ENCODE measurements at regions not wholly inside any gene's neighbourhood (a gene's known extent, or its start where the extent isn't known, plus 50 kb on each side); places are given as distances from the start of the nearest gene placed in this dataset.

GRCh38 chr7:136245327-136246004, 268.3 kb upstream of the MTPN start:
- ChIA-PET CTCF (no interaction called here), POLR2A (no interaction called here)
- H3K36me3 Mint-ChIP-seq, result peaks cover 3% of the 10 kb centered on the region
- intact Hi-C loops (cut with micrococcal nuclease), result no loop called here
- no peak overlapping the region for H3K27ac Mint-ChIP-seq
- no peaks in the 10 kb centered on the region for H3K27me3 Mint-ChIP-seq
- no peak for DNase-seq
- no peaks in the 10 kb centered on the region for H3K4me1 Mint-ChIP-seq (ENCODE audit: low read depth)
- H3K9me3 Mint-ChIP-seq, result peaks cover 2% of the 10 kb centered on the region
- H3K4me3 Mint-ChIP-seq, result no peak overlapping the region

- ChIA-PET POLR2A (no interaction called here), CTCF (no interaction called here)
- Mint-ChIP-seq H3K27ac (no peak overlapping the region), H3K27me3 (no peaks in the 10 kb centered on the region), H3K36me3 (peaks cover 10% of the 10 kb centered on the region), H3K9me3 (peaks cover 51% of the 10 kb centered on the region), H3K4me3 (no peak overlapping the region), H3K4me1 (ENCODE audit: low read depth) (no peaks in the 10 kb centered on the region)
- no peak for DNase-seq
- intact Hi-C loops (cut with micrococcal nuclease), result no loop called here
Observed at GRCh38 chr7:136234040-136234439, 256.9 kb upstream of the MTPN start.

GRCh38 chr7:136230210-136230609, 253.1 kb upstream of the MTPN start:
- H3K9me3 Mint-ChIP-seq, result peaks cover 52% of the 10 kb centered on the region
- CTCF ChIA-PET, result no interaction called here
- no peaks in the 10 kb centered on the region for H3K4me1 Mint-ChIP-seq (ENCODE audit: low read depth)
- H3K36me3 Mint-ChIP-seq, result peaks cover 3% of the 10 kb centered on the region
- intact Hi-C loops (cut with micrococcal nuclease), result no loop called here
- H3K4me3 Mint-ChIP-seq, result no peak overlapping the region
- H3K27ac Mint-ChIP-seq, result no peak overlapping the region
- POLR2A ChIA-PET, result no interaction called here
- H3K27me3 Mint-ChIP-seq, result no peaks in the 10 kb centered on the region
- DNase-seq, result no peak

GRCh38 chr7:136229790-136230189, 252.6 kb upstream of the MTPN start:
- CTCF ChIA-PET, result interaction anchor here (0.6 kb wide), 1 partner anchor 546 kb away, joined by 4 read pairs; no protein-coding TSS in a partner anchor
- H3K9me3 Mint-ChIP-seq, result peaks cover 54% of the 10 kb centered on the region
- POLR2A ChIA-PET, result no interaction called here
- H3K36me3 Mint-ChIP-seq, result peaks cover 3% of the 10 kb centered on the region
- H3K4me3 Mint-ChIP-seq, result no peak overlapping the region
- no peaks in the 10 kb centered on the region for H3K4me1 Mint-ChIP-seq (ENCODE audit: low read depth)
- DNase-seq, result no peak
- no peak overlapping the region for H3K27ac Mint-ChIP-seq
- intact Hi-C loops (cut with micrococcal nuclease), result no loop called here
- no peaks in the 10 kb centered on the region for H3K27me3 Mint-ChIP-seq

- ChIA-PET POLR2A (no interaction called here), CTCF (no interaction called here)
- no peak for DNase-seq
- Mint-ChIP-seq H3K27me3 (no peaks in the 10 kb centered on the region), H3K9me3 (peaks cover 57% of the 10 kb centered on the region), H3K4me3 (no peak overlapping the region), H3K36me3 (no peaks in the 10 kb centered on the region), H3K4me1 (ENCODE audit: low read depth) (no peaks in the 10 kb centered on the region), H3K27ac (no peak overlapping the region)
- intact Hi-C loops (cut with micrococcal nuclease), result no loop called here
Observed at GRCh38 chr7:136228171-136228570, 251.0 kb upstream of the MTPN start.

GRCh38 chr7:136214356-136214755, 237.2 kb upstream of the MTPN start:
- intact Hi-C loops (cut with micrococcal nuclease), result no loop called here
- CTCF ChIA-PET, result no interaction called here
- POLR2A ChIA-PET, result no interaction called here
- Mint-ChIP-seq H3K27me3 (no peaks in the 10 kb centered on the region), H3K4me3 (no peak overlapping the region), H3K4me1 (ENCODE audit: low read depth) (no peaks in the 10 kb centered on the region), H3K27ac (no peak overlapping the region), H3K9me3 (no peaks in the 10 kb centered on the region), H3K36me3 (peaks cover 17% of the 10 kb centered on the region)
- no peak for DNase-seq

- H3K27me3 Mint-ChIP-seq, result no peaks in the 10 kb centered on the region
- no peak overlapping the region for H3K4me3 Mint-ChIP-seq
- CTCF ChIA-PET, result no interaction called here
- no peaks in the 10 kb centered on the region for H3K9me3 Mint-ChIP-seq
- H3K36me3 Mint-ChIP-seq, result peaks cover 15% of the 10 kb centered on the region
- H3K4me1 Mint-ChIP-seq (ENCODE audit: low read depth), result no peaks in the 10 kb centered on the region
- intact Hi-C loops (cut with micrococcal nuclease), result no loop called here
- DNase-seq, result no peak
- POLR2A ChIA-PET, result no interaction called here
- H3K27ac Mint-ChIP-seq, result no peak overlapping the region
Observed at GRCh38 chr7:136213012-136213411, 235.9 kb upstream of the MTPN start.

- Mint-ChIP-seq H3K36me3 (peaks cover 16% of the 10 kb centered on the region), H3K4me1 (ENCODE audit: low read depth) (no peaks in the 10 kb centered on the region), H3K4me3 (no peak overlapping the region), H3K27me3 (no peaks in the 10 kb centered on the region), H3K27ac (no peak overlapping the region), H3K9me3 (no peaks in the 10 kb centered on the region)
- intact Hi-C loops (cut with micrococcal nuclease), result no loop called here
- CTCF ChIA-PET, result no interaction called here
- POLR2A ChIA-PET, result no interaction called here
- no peak for DNase-seq
Observed at GRCh38 chr7:136210664-136211063, 233.5 kb upstream of the MTPN start.

- Mint-ChIP-seq H3K27me3 (no peaks in the 10 kb centered on the region), H3K4me1 (ENCODE audit: low read depth) (no peaks in the 10 kb centered on the region), H3K4me3 (no peak overlapping the region), H3K9me3 (no peaks in the 10 kb centered on the region), H3K36me3 (peaks cover 13% of the 10 kb centered on the region), H3K27ac (no peak overlapping the region)
- intact Hi-C loops (cut with micrococcal nuclease), result no loop called here
- POLR2A ChIA-PET, result no interaction called here
- DNase-seq, result no peak
- CTCF ChIA-PET, result no interaction called here
Observed at GRCh38 chr7:136210079-136210478, 232.9 kb upstream of the MTPN start.

- POLR2A ChIA-PET, result no interaction called here
- H3K27me3 Mint-ChIP-seq, result no peaks in the 10 kb centered on the region
Observed at GRCh38 chr7:136205956-136206355, 228.8 kb upstream of the MTPN start.

GRCh38 chr7:136198168-136198567, 221.0 kb upstream of the MTPN start:
- POLR2A ChIA-PET, result no interaction called here

More at GRCh38 chr7:136205956-136206355, 228.8 kb upstream of the MTPN start:
- Mint-ChIP-seq H3K4me3 (no peak overlapping the region), H3K4me1 (ENCODE audit: low read depth) (no peaks in the 10 kb centered on the region), H3K36me3 (peaks cover 15% of the 10 kb centered on the region), H3K27ac (no peak overlapping the region), H3K9me3 (no peaks in the 10 kb centered on the region)
- CTCF ChIA-PET, result no interaction called here
- intact Hi-C loops (cut with micrococcal nuclease), result no loop called here
- no peak for DNase-seq

GRCh38 chr7:136194878-136195277, 217.7 kb upstream of the MTPN start:
- ChIA-PET POLR2A (no interaction called here), CTCF (no interaction called here)
- H3K9me3 Mint-ChIP-seq, result peaks cover 45% of the 10 kb centered on the region
- H3K27ac Mint-ChIP-seq, result no peak overlapping the region
- no peak for DNase-seq
- H3K36me3 Mint-ChIP-seq, result peaks cover 25% of the 10 kb centered on the region
- no peak overlapping the region for H3K4me3 Mint-ChIP-seq
- H3K4me1 Mint-ChIP-seq (ENCODE audit: low read depth), result no peaks in the 10 kb centered on the region
- no peaks in the 10 kb centered on the region for H3K27me3 Mint-ChIP-seq
- intact Hi-C loops (cut with micrococcal nuclease), result no loop called here

More at GRCh38 chr7:136198168-136198567, 221.0 kb upstream of the MTPN start:
- H3K4me3 Mint-ChIP-seq, result no peak overlapping the region
- peaks cover 45% of the 10 kb centered on the region for H3K9me3 Mint-ChIP-seq
- H3K27me3 Mint-ChIP-seq, result no peaks in the 10 kb centered on the region
- CTCF ChIA-PET, result no interaction called here
- intact Hi-C loops (cut with micrococcal nuclease), result no loop called here
- H3K4me1 Mint-ChIP-seq (ENCODE audit: low read depth), result no peaks in the 10 kb centered on the region
- no peak for DNase-seq
- peaks cover 29% of the 10 kb centered on the region for H3K36me3 Mint-ChIP-seq
- H3K27ac Mint-ChIP-seq, result no peak overlapping the region

- ChIA-PET POLR2A (no interaction called here), CTCF (no interaction called here)
- Mint-ChIP-seq H3K27me3 (no peaks in the 10 kb centered on the region), H3K36me3 (peaks cover 20% of the 10 kb centered on the region), H3K4me1 (ENCODE audit: low read depth) (no peaks in the 10 kb centered on the region), H3K4me3 (no peak overlapping the region), H3K27ac (no peak overlapping the region), H3K9me3 (peaks cover 37% of the 10 kb centered on the region)
- no peak for DNase-seq
- intact Hi-C loops (cut with micrococcal nuclease), result no loop called here
Observed at GRCh38 chr7:136193940-136194339, 216.8 kb upstream of the MTPN start.
